Coronary artery (tissue), 2 donors: ENCODE measurements at regions not wholly inside any gene's neighbourhood (a gene's known extent, or its start where the extent isn't known, plus 50 kb on each side); places are given as distances from the start of the nearest gene placed in this dataset.

ENCODE experiments used
- DNase-seq: peaks from one replicate; pipeline ENCODE4 v3.0.0-alpha.2; 2017; ENCODE audit warnings: low spot score
- H3K27ac ChIP-seq, 2 donors: fragments of 200-600 bp; sonication (generic); one replicate each; pipeline ENCODE4 v1.5.1; 2016 to 2019
- H3K4me3 ChIP-seq: fragments of 200-600 bp; sonication (generic); 2 replicates; pipeline ENCODE4 v1.5.1; 2016; ENCODE audit warnings: mild to moderate bottlenecking, moderate library complexity
- CTCF ChIP-seq: fragments of 200-600 bp; sonication (generic); IDR thresholded peaks from one replicate; pipeline ENCODE4 v1.5.1; 2019; ENCODE audit warnings: antibody characterized with exemption

- no peak for DNase-seq
- no peak for TF ChIP-seq CTCF
- H3K4me3 ChIP-seq, result no peak overlapping the region
- no peak overlapping the region for H3K27ac ChIP-seq
Measured at GRCh38 chr11:86120807-86121206, 51.9 kb upstream of the PICALM start.

- no peak overlapping the region for H3K4me3 ChIP-seq
- no peak for TF ChIP-seq CTCF
- no peak for DNase-seq
- H3K27ac ChIP-seq, result no peak overlapping the region
Measured at GRCh38 chr11:86119906-86120305, 51.0 kb upstream of the PICALM start.

GRCh38 chr11:86119077-86119476, 50.2 kb upstream of the PICALM start:
- TF ChIP-seq CTCF, result no peak
- DNase-seq, result no peak

More at GRCh38 chr11:86119077-86119476, 50.2 kb upstream of the PICALM start:
- no peak overlapping the region for H3K4me3 ChIP-seq
- H3K27ac ChIP-seq, result peak overlapping the region; percentile 47 to 58
